VCaP (cell line): ENCODE measurements at regions not wholly inside any gene's neighbourhood (a gene's known extent, or its start where the extent isn't known, plus 50 kb on each side); places are given as distances from the start of the nearest gene placed in this dataset.
"Not testable (repeated sequence)": the region's sequence is repeated elsewhere in the genome, so short reads cannot be mapped to it uniquely, and the experiment has no call there.

Experiments used
- H3K27ac ChIP-seq: fragments of 450-650 bp; 2 replicates; pipeline ENCODE4 v1.5.1; 2017
- TF ChIP-seq, protein P1 (sequence below): fragments of 450-650 bp; conservative IDR thresholded peaks from 2 replicates; pipeline ENCODE4 v1.5.1; 2017; ENCODE audit warnings: mild to moderate bottlenecking, moderate library complexity

DNA sequence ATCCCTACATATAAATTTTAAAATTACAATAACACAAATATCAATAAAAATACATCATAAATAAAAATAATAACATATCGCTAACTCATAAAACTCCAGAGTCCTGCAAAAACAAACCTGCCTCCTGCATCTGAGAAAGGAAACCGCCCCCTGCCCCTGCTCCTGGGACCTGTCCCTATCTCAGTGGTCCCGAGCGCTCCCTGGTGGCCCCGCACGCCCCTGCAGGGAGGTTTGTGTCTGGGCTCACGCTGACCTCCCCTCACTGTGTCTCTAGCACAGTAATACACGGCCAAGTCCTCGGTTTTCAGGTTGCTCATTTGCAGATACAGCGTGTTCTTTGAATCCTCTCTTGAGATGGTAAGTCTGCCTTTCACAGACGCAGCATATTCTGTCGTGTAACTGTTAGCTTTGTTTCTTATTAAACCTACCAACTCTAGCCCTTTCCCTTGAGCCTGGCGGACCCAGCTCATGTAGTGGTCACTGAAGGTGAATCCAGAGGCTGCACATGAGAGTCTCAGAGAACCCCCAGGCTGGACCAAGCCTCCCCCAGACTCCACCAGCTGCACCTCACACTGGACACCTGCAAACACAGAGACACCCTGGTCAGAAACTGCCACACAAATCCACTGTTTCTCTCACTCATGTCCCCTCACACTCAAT is 554.1 kb downstream of the GOLGA6L6 start:
- H3K27ac ChIP-seq = no peak overlapping the region
- TF ChIP-seq, protein P1, sequence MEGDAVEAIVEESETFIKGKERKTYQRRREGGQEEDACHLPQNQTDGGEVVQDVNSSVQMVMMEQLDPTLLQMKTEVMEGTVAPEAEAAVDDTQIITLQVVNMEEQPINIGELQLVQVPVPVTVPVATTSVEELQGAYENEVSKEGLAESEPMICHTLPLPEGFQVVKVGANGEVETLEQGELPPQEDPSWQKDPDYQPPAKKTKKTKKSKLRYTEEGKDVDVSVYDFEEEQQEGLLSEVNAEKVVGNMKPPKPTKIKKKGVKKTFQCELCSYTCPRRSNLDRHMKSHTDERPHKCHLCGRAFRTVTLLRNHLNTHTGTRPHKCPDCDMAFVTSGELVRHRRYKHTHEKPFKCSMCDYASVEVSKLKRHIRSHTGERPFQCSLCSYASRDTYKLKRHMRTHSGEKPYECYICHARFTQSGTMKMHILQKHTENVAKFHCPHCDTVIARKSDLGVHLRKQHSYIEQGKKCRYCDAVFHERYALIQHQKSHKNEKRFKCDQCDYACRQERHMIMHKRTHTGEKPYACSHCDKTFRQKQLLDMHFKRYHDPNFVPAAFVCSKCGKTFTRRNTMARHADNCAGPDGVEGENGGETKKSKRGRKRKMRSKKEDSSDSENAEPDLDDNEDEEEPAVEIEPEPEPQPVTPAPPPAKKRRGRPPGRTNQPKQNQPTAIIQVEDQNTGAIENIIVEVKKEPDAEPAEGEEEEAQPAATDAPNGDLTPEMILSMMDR = peak; percentile 77

DNA sequence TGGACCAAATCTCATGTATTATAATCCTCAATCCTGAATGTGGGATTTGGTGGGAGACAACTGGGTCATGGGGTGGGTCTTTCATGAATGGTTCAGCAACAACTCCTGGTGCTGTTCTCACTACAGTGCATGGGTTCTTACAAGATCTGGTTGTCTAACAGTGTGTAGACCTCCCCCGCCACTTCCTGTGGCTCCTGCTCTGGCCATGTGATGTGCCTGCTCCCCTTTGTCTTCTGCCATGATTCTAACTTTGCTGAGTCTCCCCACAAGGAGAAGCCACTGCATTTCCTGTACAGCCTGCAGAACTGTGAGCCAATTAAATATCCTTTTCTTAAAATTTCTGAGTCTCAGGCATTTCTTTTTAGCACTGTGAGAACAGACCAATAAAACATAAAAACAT is 557.5 kb downstream of the GOLGA6L6 start:
- TF ChIP-seq, protein P1 = no peak
- no peak overlapping the region for H3K27ac ChIP-seq

DNA sequence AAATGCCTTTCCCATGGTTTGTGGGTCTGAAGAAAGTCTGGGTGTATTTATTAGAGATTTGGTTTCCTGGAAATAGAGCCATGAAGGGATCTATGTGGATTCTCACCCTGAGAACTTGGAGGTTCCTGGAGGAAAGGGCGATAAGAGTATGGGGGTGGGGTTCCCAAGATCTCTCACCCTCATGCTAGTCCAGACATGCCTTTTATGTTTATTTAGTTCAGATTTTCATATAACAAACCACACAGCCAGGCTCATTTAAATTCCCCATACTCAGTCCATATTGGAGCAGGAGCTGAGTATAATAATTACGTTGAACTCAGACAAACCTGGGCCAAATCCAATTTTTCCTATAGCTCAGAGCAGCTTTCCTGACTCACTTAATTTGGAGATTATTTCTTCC is 566.6 kb downstream of the GOLGA6L6 start:
- TF ChIP-seq, protein P1 = no peak
- no peak overlapping the region for H3K27ac ChIP-seq

DNA sequence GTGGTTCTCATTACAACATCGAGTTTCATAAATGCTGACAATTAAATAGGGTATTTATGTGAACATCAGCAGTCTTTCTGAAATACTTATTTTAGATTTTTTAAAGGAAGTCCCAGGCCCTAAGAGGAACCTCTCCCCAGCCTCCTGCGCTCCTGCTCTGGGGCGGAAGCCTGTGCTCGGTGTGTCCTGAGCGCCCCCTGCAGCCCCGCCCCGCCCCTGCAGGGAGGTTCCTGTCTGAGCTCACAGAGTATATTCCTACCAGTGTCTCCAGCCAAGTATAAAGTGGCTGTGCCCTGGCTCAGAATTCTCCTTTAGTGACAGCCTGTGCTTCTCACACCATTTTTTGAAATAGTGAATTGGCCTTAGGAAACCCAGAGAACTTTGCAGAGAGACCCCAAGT is 567.9 kb downstream of the GOLGA6L6 start:
- no peak overlapping the region for H3K27ac ChIP-seq
- TF ChIP-seq, protein P1 = peak; percentile 49

DNA sequence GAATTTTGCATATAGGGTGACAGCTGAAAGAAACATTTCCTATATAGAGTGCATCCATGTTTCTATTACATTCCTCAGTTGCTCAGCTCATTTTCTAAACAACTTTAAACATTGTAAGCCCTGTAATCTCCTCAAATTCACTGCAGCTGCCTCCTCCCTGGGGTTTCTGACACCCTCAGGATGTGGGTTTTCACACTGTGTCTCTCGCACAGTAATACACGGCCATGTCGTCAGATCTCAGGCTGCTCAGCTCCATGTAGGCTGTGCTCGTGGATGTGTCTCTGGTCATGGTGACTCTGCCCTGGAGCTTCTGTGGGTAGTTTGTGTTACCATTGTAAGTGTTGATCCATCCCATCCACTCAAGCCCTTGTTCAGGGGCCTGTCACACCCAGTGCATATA is 569.0 kb downstream of the GOLGA6L6 start:
- H3K27ac ChIP-seq = not testable (repeated sequence)

DNA sequence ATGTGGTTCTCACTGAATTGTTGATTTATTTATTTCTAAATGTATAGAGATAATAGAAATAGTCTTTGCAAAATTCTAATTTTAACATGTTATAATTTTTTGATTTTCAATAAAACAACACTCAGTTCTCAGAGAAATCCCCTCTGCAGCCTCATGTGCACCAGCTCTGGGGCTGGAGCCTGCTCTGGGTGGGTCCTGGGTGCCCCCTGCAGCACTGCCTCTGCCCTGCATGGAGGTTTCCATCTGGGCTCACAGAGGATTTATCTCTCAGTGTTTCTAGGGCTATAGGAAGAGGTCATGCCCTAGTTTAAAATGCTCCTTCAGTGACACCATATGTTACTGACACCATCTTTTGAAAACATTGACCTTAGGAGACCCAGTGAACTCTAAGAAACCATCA is 576.0 kb downstream of the GOLGA6L6 start:
- H3K27ac ChIP-seq = not testable (repeated sequence)

DNA sequence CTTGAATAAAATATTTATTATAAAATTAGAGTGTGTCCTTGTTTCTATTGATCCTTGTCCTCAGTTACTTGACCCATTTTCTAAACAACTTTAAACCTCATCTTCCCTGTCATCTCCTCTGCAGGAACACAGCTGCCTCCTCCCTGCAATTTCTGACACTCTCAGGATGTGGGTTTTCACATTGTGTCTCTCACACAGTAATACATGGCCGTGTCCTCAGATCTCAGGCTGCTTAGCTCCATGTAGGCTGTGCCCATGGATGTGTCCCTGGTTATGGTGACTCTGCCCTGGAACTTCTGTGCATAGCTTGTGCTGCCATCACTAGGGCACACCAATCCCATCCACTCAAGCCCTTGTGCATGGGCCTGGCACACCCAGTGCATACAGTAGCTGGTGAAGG is 577.1 kb downstream of the GOLGA6L6 start:
- not testable (repeated sequence) for H3K27ac ChIP-seq

DNA sequence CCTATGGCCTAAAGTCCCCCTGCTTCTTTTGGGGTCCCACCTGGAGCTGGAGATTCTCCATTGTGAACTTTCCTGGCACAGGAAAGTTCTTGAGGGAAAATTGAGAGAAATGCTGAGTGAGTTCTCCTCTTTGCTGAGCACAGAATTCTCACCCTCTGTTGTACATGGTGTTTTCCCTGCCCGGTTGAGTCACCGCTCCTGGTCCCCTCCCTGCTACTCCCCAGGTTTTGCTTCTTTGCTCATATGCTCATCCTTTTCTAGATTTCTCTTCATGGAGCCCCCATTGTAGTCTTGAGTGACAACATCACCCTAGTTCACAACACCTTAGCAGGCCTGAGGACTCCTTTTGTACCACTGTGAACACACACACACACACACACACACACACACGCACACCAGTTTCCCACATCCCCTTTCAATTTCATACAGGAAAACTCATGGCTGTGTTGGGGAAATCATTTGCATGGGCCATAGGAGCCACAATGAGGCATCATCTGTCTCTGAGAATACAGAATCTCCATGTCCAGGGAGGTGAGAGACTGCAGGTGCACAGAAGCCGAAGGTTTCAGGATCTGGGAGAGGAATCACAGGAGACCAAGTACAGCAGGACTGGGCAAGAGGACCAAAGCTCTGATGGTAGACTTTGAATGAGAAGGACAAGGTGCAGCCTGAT is 585.3 kb downstream of the GOLGA6L6 start:
- TF ChIP-seq, protein P1 = no peak
- H3K27ac ChIP-seq = no peak overlapping the region

DNA sequence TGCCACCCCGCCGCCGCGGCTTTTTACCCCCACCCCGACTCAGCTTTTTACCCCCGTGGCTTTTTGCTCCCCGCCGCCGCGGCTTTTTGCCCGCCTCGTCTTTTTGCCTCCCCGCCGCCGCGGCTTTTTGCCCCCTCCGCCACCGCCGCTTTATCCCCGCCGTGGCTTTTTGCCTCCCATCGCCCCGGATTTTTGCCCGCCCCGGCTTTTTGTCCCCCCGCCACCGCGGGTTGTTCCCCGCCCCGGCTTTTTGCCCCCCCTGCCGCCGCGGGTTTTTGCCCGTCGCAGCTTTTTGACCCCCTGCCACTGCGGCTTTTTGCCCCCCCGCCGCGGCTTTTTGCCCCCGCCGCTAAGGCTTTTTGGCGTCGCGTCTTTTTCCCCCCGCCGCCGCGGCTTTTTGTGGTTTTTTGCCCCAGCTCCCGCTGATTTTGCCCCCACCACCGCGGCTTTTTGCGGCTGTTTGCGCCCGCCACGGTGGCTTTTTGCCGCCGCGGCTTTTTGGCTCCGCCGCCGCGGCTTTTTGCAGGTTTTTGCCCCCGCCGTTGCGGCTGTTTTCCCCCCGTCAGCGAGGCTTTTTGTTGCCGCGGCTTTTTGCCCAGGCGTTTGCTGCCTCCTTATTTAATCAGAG is 597.2 kb downstream of the GOLGA6L6 start:
- TF ChIP-seq, protein P1 = no peak
- no peak overlapping the region for H3K27ac ChIP-seq
